ENCODE measurements at regions not wholly inside any gene's neighbourhood (a gene's known extent, or its start where the extent isn't known, plus 50 kb on each side); places are given as distances from the start of the nearest gene placed in this dataset.

DNA sequence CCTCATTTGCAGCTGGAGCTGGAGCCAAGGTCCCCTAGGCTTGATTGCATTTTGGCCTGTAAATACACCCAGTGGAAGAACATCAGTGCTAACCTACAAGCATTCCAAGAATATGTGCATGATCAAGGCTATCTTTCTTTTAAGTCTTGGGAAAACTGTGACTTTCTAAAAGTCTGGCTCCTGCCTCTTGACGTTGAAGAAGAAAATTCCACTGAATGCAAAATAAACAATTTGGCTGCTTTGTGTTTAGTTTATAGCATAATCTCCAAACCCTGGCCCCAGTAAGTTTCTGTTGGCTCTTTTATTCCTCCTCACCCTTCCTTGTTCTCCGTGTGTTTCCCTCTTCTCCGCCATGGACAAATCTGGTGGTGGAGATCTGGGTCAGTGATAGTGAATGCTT is 109.3 kb upstream of the TLE1 start:
- TF ChIP-seq FOXP2 (optimal IDR thresholded peaks at IDR 0.05; ENCODE audit: borderline replicate concordance, extremely low read depth, extremely low read length, insufficient read depth) (no peak), TAF1 (IDR thresholded peaks at IDR 0.05; ENCODE audit: borderline replicate concordance, insufficient read depth, low read length) (no peak), POLR2AphosphoS5 (IDR thresholded peaks at IDR 0.05; ENCODE audit: low read depth, low read length) (no peak), SIN3A (IDR thresholded peaks at IDR 0.05; ENCODE audit: borderline replicate concordance, insufficient read depth, low read length) (no peak)
- TF ChIP-seq, protein P1, sequence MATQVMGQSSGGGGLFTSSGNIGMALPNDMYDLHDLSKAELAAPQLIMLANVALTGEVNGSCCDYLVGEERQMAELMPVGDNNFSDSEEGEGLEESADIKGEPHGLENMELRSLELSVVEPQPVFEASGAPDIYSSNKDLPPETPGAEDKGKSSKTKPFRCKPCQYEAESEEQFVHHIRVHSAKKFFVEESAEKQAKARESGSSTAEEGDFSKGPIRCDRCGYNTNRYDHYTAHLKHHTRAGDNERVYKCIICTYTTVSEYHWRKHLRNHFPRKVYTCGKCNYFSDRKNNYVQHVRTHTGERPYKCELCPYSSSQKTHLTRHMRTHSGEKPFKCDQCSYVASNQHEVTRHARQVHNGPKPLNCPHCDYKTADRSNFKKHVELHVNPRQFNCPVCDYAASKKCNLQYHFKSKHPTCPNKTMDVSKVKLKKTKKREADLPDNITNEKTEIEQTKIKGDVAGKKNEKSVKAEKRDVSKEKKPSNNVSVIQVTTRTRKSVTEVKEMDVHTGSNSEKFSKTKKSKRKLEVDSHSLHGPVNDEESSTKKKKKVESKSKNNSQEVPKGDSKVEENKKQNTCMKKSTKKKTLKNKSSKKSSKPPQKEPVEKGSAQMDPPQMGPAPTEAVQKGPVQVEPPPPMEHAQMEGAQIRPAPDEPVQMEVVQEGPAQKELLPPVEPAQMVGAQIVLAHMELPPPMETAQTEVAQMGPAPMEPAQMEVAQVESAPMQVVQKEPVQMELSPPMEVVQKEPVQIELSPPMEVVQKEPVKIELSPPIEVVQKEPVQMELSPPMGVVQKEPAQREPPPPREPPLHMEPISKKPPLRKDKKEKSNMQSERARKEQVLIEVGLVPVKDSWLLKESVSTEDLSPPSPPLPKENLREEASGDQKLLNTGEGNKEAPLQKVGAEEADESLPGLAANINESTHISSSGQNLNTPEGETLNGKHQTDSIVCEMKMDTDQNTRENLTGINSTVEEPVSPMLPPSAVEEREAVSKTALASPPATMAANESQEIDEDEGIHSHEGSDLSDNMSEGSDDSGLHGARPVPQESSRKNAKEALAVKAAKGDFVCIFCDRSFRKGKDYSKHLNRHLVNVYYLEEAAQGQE (IDR thresholded peaks at IDR 0.05; ENCODE audit: insufficient read depth in 1 of 2, low read depth in 2 of 2, low read length in 2 of 2) = no peak

DNA sequence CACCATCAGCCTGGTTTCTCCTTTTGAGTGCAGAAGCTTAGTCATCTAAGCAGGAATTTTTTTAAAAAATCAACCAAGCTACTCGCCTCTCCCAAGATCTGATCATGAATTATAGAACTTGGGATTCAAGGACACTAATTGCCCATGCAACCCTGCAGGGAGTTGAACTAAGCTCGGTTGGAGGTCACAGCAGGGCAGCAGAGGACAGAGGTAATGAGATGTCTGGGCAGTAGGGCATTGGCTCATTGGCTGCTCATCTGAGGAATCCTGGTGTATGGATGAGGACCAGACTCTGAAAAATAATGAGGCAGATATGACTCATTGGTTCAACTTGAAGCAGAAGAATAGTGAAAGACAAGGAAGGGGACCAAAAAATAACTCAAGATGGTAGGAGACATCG is 111.8 kb upstream of the TLE1 start:
- TF ChIP-seq POLR2AphosphoS5 (IDR thresholded peaks at IDR 0.05; ENCODE audit: low read depth, low read length) (no peak), SIN3A (IDR thresholded peaks at IDR 0.05; ENCODE audit: borderline replicate concordance, insufficient read depth, low read length) (no peak), FOXP2 (optimal IDR thresholded peaks at IDR 0.05; ENCODE audit: borderline replicate concordance, extremely low read depth, extremely low read length, insufficient read depth) (no peak), TAF1 (IDR thresholded peaks at IDR 0.05; ENCODE audit: borderline replicate concordance, insufficient read depth, low read length) (no peak)
- TF ChIP-seq, protein P1 (IDR thresholded peaks at IDR 0.05; ENCODE audit: insufficient read depth in 1 of 2, low read depth in 2 of 2, low read length in 2 of 2) = no peak

DNA sequence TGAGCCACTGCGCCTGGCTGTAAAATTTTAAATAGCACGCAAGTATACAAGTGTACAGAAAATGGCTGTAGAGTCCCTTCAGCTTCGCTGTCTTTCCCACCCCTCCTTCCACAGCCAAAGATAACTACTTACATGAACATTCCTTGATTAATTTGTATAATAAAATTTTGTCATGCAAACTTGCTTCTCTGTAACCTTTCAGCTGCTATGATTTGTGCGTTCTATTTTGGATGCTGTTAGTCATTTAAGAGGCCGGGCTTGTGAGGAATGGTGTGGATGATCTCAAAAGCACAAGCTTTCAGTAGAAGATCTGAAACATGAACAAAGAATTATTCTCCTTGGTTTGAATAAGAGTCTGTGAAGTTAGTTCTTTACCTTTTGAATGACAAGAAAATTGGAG is 115.0 kb upstream of the TLE1 start:
- TF ChIP-seq SIN3A (IDR thresholded peaks at IDR 0.05; ENCODE audit: borderline replicate concordance, insufficient read depth, low read length) (no peak), FOXP2 (optimal IDR thresholded peaks at IDR 0.05; ENCODE audit: borderline replicate concordance, extremely low read depth, extremely low read length, insufficient read depth) (no peak), TAF1 (IDR thresholded peaks at IDR 0.05; ENCODE audit: borderline replicate concordance, insufficient read depth, low read length) (no peak), POLR2AphosphoS5 (IDR thresholded peaks at IDR 0.05; ENCODE audit: low read depth, low read length) (no peak)
- TF ChIP-seq, protein P1 (IDR thresholded peaks at IDR 0.05; ENCODE audit: insufficient read depth in 1 of 2, low read depth in 2 of 2, low read length in 2 of 2) = no peak

DNA sequence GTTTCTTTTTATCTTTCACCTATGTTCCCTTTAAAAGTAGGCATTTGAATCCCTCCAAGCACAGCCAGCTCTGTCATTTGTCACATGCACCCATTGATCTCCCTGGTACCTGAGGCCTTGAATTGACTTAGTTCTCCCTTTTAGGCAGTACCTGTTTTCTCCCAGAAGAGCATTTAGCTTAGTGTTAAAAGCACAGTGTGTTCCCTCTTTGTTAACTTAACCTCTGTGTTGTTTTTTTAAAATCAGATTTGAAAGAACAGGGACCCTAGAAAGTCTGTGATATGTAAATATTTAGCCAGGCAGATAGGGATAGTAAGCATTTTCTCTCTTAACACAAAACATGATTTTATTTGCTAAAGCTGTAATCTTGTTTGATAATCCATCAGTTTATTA is 113.8 kb upstream of the SPATA31D4 start:
- TF ChIP-seq SIN3A (IDR thresholded peaks at IDR 0.05; ENCODE audit: borderline replicate concordance, insufficient read depth, low read length) (no peak), FOXP2 (optimal IDR thresholded peaks at IDR 0.05; ENCODE audit: borderline replicate concordance, extremely low read depth, extremely low read length, insufficient read depth) (no peak), TAF1 (IDR thresholded peaks at IDR 0.05; ENCODE audit: borderline replicate concordance, insufficient read depth, low read length) (no peak), POLR2AphosphoS5 (IDR thresholded peaks at IDR 0.05; ENCODE audit: low read depth, low read length) (no peak)
- TF ChIP-seq, protein P1 (IDR thresholded peaks at IDR 0.05; ENCODE audit: insufficient read depth in 1 of 2, low read depth in 2 of 2, low read length in 2 of 2) = no peak
